Activated B cell treated with CpG ODN at 0.5 μM for 24 hours (primary cell): ENCODE measurements at regions not wholly inside any gene's neighbourhood (a gene's known extent, or its start where the extent isn't known, plus 50 kb on each side); places are given as distances from the start of the nearest gene placed in this dataset.
"Not testable (repeated sequence)": the region's sequence is repeated elsewhere in the genome, so short reads cannot be mapped to it uniquely, and the experiment has no call there.

ENCODE experiments used
- ATAC-seq: fragments of 200-7000 bp; cut with Tn5 transposase; one replicate; pipeline ENCODE4 v1.10.0; 2021; ENCODE audit warnings: low read depth, mild to moderate bottlenecking, moderate library complexity
- CTCF ChIA-PET: fragments of 350-600 bp; sonication (Branson Sonifier 250); formaldehyde crosslinking; loops from one replicate; lab custom pipeline; 2021; ENCODE audit warnings: antibody characterized with exemption; lab: Charles Lee
- POLR2A ChIA-PET: fragments of 350-600 bp; sonication (Branson Sonifier 250); formaldehyde crosslinking; loops from one replicate; lab custom pipeline; 2021; ENCODE audit warnings: antibody characterized with exemption; lab: Charles Lee
- DNase-seq: peaks from one replicate; pipeline ENCODE4 v3.0.0; 2022
- H3K27ac Mint-ChIP-seq: one replicate; pipeline ENCODE4 v1.8.0; 2020; ENCODE audit warnings: mixed read lengths
- H3K27me3 Mint-ChIP-seq: one replicate; pipeline ENCODE4 v1.8.0; 2021; ENCODE audit warnings: mixed read lengths
- H3K36me3 Mint-ChIP-seq: one replicate; pipeline ENCODE4 v1.8.0; 2021; ENCODE audit warnings: low read depth, mixed read lengths
- H3K4me1 Mint-ChIP-seq: one replicate; pipeline ENCODE4 v1.8.0; 2021; ENCODE audit warnings: mixed read lengths
- H3K4me3 Mint-ChIP-seq: one replicate; pipeline ENCODE4 v1.8.0; 2020; ENCODE audit warnings: mild to moderate bottlenecking, mixed read lengths
- H3K9me3 Mint-ChIP-seq: one replicate; pipeline ENCODE4 v1.8.0; 2020; ENCODE audit warnings: mixed read lengths
- intact Hi-C: fragments of 100-400 bp; cut with micrococcal nuclease; formaldehyde crosslinking; loops from one replicate; pipeline ENCODE4 v1.15.1; 2024
- TF ChIP-seq, protein P1 (sequence below): fragments of 200-600 bp; IDR thresholded peaks from one replicate; pipeline ENCODE4 v1.8.0; 2022; ENCODE audit warnings: antibody characterized with exemption, mild to moderate bottlenecking

DNA sequence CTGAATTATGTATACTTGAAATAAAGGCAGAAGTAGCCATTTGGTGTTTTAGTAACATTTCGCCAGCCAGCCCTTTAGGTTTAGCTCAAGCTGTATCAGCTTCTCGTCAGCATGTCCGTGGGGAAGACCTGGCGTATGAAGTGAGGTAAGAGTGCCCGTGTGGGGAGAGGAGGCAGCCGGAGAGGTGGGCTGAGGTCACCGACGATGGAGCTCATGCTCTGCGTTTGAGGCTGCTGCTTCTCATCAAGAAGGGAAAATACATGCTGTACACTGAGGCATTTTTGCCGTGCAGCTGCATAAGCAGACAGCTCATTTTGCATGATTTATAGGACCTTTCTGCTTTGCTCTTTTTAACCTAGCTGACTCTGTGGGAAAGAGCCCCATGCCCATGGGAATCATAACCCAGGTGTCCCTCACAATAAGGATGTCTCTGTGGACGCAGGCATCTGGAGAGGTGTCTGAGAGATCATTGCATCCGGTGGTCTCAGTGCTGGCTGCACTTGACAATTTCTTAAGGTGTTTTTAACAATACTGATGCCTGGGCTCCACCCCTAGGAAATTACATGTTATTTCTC lies 179.1 kb downstream of the ABCC12 start:
- no peak overlapping the region for H3K27ac Mint-ChIP-seq
- ChIA-PET POLR2A (no interaction called here), CTCF (no interaction called here)
- H3K9me3 Mint-ChIP-seq: no peaks in the 10 kb centered on the region
- TF ChIP-seq, protein P1, sequence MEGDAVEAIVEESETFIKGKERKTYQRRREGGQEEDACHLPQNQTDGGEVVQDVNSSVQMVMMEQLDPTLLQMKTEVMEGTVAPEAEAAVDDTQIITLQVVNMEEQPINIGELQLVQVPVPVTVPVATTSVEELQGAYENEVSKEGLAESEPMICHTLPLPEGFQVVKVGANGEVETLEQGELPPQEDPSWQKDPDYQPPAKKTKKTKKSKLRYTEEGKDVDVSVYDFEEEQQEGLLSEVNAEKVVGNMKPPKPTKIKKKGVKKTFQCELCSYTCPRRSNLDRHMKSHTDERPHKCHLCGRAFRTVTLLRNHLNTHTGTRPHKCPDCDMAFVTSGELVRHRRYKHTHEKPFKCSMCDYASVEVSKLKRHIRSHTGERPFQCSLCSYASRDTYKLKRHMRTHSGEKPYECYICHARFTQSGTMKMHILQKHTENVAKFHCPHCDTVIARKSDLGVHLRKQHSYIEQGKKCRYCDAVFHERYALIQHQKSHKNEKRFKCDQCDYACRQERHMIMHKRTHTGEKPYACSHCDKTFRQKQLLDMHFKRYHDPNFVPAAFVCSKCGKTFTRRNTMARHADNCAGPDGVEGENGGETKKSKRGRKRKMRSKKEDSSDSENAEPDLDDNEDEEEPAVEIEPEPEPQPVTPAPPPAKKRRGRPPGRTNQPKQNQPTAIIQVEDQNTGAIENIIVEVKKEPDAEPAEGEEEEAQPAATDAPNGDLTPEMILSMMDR: no peak
- no peak overlapping the region for H3K4me3 Mint-ChIP-seq
- peaks cover 12% of the 10 kb centered on the region for H3K27me3 Mint-ChIP-seq
- no peaks in the 10 kb centered on the region for H3K4me1 Mint-ChIP-seq
- ATAC-seq: no peak
- no peaks in the 10 kb centered on the region for H3K36me3 Mint-ChIP-seq
- intact Hi-C loops: no loop called here
- no peak for DNase-seq

DNA sequence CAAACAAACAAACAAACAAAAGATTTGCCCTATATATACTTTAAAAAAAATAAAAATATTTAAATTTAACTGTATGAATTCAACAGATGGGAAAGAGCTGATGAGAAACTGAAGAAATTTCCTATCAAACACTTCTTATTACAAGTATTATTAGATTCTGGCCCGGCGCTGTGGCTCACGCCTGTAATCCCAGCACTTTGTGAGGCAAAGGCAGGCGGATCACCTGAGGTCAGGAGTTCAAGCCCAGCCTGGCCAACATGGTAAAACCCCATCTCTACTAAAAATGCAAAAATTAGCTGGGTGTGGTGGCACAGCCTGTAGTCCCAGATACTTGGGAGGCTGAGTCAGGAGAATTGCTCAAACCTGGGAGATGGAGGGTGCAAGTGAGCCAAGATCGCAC lies 180.8 kb downstream of the ABCC12 start:
- ATAC-seq, H3K36me3 Mint-ChIP-seq, CTCF ChIA-PET, H3K4me1 Mint-ChIP-seq, H3K27ac Mint-ChIP-seq, H3K9me3 Mint-ChIP-seq, H3K4me3 Mint-ChIP-seq, H3K27me3 Mint-ChIP-seq, DNase-seq, POLR2A ChIA-PET, intact Hi-C loops: not testable (repeated sequence)

DNA sequence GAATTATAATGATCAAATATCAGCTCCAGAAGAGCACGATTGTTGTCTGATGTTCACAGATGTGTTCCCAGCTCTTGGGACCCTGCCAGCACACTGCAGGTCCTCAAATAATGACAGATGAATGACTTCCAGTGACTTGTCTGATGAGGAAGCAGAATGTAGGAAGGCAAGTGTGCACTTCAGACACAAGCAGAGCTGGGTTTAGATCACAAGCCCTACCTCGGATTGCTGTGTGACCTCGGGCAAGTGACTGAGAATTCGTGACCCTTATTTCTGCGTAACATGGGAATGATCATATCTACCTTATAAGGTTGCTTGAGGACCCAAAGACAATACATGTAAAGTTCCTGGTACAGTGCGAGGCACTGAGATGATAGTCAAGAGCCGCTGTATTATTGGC lies 182.2 kb downstream of the ABCC12 start:
- CTCF ChIA-PET: no interaction called here
- POLR2A ChIA-PET: no interaction called here
- H3K27me3 Mint-ChIP-seq: peaks cover 2% of the 10 kb centered on the region
- TF ChIP-seq, protein P1: no peak
- H3K27ac Mint-ChIP-seq: no peak overlapping the region
- ATAC-seq (no peak), DNase-seq (no peak)
- no peaks in the 10 kb centered on the region for H3K9me3 Mint-ChIP-seq
- no peak overlapping the region for H3K4me3 Mint-ChIP-seq
- no peaks in the 10 kb centered on the region for H3K36me3 Mint-ChIP-seq
- intact Hi-C loops: no loop called here
- H3K4me1 Mint-ChIP-seq: no peaks in the 10 kb centered on the region

DNA sequence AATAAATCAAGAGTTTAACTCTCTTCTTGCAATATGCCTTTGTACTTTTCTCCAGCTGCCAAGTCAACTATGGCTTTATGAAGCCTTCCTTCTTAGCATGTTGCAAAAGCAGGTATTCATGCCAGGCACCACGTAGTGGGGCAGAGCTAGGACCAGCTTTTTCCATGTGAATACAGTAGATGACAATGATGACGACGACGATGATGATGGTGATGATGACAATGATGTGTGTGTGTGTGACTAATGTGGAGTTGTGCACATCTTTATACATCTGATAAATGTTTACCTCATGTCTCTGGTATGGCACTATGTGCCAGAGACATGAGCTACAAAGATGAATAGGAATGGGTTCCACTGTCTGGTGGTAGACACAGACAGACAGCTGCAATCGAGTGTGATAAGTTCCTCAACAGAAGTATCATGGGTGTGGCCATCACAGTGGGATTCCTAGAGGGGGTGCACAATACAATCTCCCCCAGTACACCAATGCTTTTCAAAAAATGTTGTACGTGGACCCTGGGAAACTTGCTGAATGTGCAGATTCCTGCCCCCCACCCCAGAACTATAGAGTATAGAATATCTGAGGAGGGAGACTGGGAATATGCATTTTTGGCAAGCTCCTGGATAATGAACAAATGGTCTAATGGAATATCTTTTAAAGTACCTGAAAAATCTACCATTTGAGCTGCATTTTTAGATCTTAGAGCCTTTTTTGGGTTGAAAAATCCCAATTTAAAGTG lies 183.4 kb downstream of the ABCC12 start:
- no peaks in the 10 kb centered on the region for H3K36me3 Mint-ChIP-seq
- no peak overlapping the region for H3K27ac Mint-ChIP-seq
- peaks cover 2% of the 10 kb centered on the region for H3K27me3 Mint-ChIP-seq
- TF ChIP-seq, protein P1: no peak
- no peaks in the 10 kb centered on the region for H3K4me1 Mint-ChIP-seq
- no peaks in the 10 kb centered on the region for H3K9me3 Mint-ChIP-seq
- DNase-seq (no peak), ATAC-seq (no peak)
- intact Hi-C loops: no loop called here
- H3K4me3 Mint-ChIP-seq: no peak overlapping the region
- ChIA-PET POLR2A (no interaction called here), CTCF (no interaction called here)

DNA sequence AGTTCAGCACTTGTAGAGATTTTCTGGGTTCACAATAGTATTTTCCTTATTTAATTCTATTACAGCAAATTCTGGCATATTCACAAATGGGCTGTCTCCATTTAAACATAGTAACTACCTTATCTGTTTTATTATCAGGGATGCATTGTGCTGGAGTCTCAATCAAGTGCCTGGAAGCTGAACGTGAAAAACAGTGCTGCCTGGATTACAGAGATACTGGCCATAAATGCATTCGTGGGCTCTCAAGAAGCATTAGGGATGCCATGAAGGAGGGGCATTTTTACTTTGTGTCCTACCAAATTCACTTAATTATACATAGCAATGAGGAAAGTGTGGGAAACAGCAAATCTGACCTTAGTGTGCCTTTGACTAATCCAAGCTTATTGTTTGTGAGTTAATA lies 184.6 kb downstream of the ABCC12 start:
- Mint-ChIP-seq H3K27ac (no peak overlapping the region), H3K27me3 (peaks cover 2% of the 10 kb centered on the region), H3K9me3 (no peaks in the 10 kb centered on the region), H3K36me3 (no peaks in the 10 kb centered on the region), H3K4me1 (no peaks in the 10 kb centered on the region), H3K4me3 (no peak overlapping the region)
- ChIA-PET CTCF (no interaction called here), POLR2A (no interaction called here)
- no peak for ATAC-seq
- DNase-seq: no peak
- intact Hi-C loops: no loop called here
- TF ChIP-seq, protein P1: no peak
